GM21576 (cell line): ENCODE measurements at regions not wholly inside any gene's neighbourhood (a gene's known extent, or its start where the extent isn't known, plus 50 kb on each side); places are given as distances from the start of the nearest gene placed in this dataset.
"Not testable (repeated sequence)": the region's sequence is repeated elsewhere in the genome, so short reads cannot be mapped to it uniquely, and the experiment has no call there.

ENCODE experiments used
- ATAC-seq: cut with Tn5 transposase; IDR thresholded peaks from one replicate; pipeline ENCODE4 v1.9.1; 2021; ENCODE audit warnings: mild to moderate bottlenecking, moderate library complexity; ENCODE audit not compliant: unreplicated experiment

GRCh38 chr16:77060614-77061013 lies 130.4 kb upstream of the MON1B start:
- no peak for ATAC-seq

GRCh38 chr16:77062878-77063675 lies 127.9 kb upstream of the MON1B start:
- no peak for ATAC-seq

GRCh38 chr16:77063676-77064016 lies 127.3 kb upstream of the MON1B start:
- ATAC-seq = no peak

- ATAC-seq = no peak
Observed at GRCh38 chr16:77064037-77064436, 127.0 kb upstream of the MON1B start.

- ATAC-seq = no peak
Observed at GRCh38 chr16:77066896-77067496, 124.0 kb upstream of the MON1B start.

GRCh38 chr16:77067900-77068299 lies 123.1 kb upstream of the MON1B start:
- no peak for ATAC-seq

GRCh38 chr16:77068402-77068801 lies 122.6 kb upstream of the MON1B start:
- no peak for ATAC-seq

GRCh38 chr16:77069929-77070328 lies 121.1 kb upstream of the MON1B start:
- ATAC-seq = no peak

GRCh38 chr16:77070683-77071082 lies 120.3 kb upstream of the MON1B start:
- ATAC-seq = no peak

GRCh38 chr16:77076839-77077238 lies 114.2 kb upstream of the MON1B start:
- ATAC-seq = no peak

- no peak for ATAC-seq
Observed at GRCh38 chr16:77077256-77077922, 113.6 kb upstream of the MON1B start.

GRCh38 chr16:77085981-77086380 lies 105.0 kb upstream of the MON1B start:
- ATAC-seq = no peak

GRCh38 chr16:77090062-77090461 lies 100.9 kb upstream of the MON1B start:
- no peak for ATAC-seq

GRCh38 chr16:77093309-77093708 lies 97.7 kb upstream of the MON1B start:
- no peak for ATAC-seq

GRCh38 chr16:77093999-77094398 lies 97.0 kb upstream of the MON1B start:
- no peak for ATAC-seq

GRCh38 chr16:77111056-77111565 lies 79.9 kb upstream of the MON1B start:
- no peak for ATAC-seq

GRCh38 chr16:77112746-77113145 lies 78.2 kb upstream of the MON1B start:
- ATAC-seq = no peak

- no peak for ATAC-seq
Observed at GRCh38 chr16:77113835-77114234, 77.2 kb upstream of the MON1B start.

GRCh38 chr16:77114361-77114760 lies 76.6 kb upstream of the MON1B start:
- not testable (repeated sequence) for ATAC-seq

- ATAC-seq = no peak
Observed at GRCh38 chr16:77116856-77117255, 74.1 kb upstream of the MON1B start.

- ATAC-seq = no peak
Observed at GRCh38 chr16:77117707-77118106, 73.3 kb upstream of the MON1B start.

GRCh38 chr16:77131398-77131797 lies 59.6 kb upstream of the MON1B start:
- ATAC-seq = no peak
